A673 (cell line): ENCODE measurements at regions not wholly inside any gene's neighbourhood (a gene's known extent, or its start where the extent isn't known, plus 50 kb on each side); places are given as distances from the start of the nearest gene placed in this dataset.
"Not testable (repeated sequence)": the region's sequence is repeated elsewhere in the genome, so short reads cannot be mapped to it uniquely, and the experiment has no call there.

Source experiments
- BruUV-seq: library from RNA; stranded (reverse); fragments of 400-500 nt; replicated peaks from 2 replicates; lab custom pipeline; 2021; lab: Mats Ljungman, UMichigan
- CTCF ChIA-PET: fragments of 300-600 bp; sonication (Branson Sonifier 250); formaldehyde crosslinking; loops from one replicate; lab custom pipeline; 2022; ENCODE audit warnings: antibody characterized with exemption; lab: Charles Lee
- POLR2A ChIA-PET: fragments of 300-600 bp; sonication (Branson Sonifier 250); formaldehyde crosslinking; loops from one replicate; lab custom pipeline; 2022; ENCODE audit warnings: antibody characterized with exemption; ENCODE audit not compliant: low non-redundant PET; lab: Charles Lee
- DNase-seq: peaks from one replicate; pipeline ENCODE4 v3.0.0-alpha.2; 2015; ENCODE audit warnings: low spot score
- H3K27ac ChIP-seq: fragments of 200-600 bp; sonication (generic); 2 replicates; pipeline ENCODE4 v1.5.1; 2016; ENCODE audit warnings: mixed run types, low read depth, mild to moderate bottlenecking, mixed read lengths, antibody characterized with exemption, low read length; ENCODE audit not compliant: poor library complexity, severe bottlenecking
- H3K27me3 ChIP-seq: fragments of 200-600 bp; sonication (generic); replicated peaks from 2 replicates; pipeline ENCODE4 v1.6.1; 2017; ENCODE audit warnings: mixed run types, low read depth, mild to moderate bottlenecking, mixed read lengths, antibody characterized with exemption, low read length; ENCODE audit not compliant: insufficient read depth, poor library complexity
- H3K36me3 ChIP-seq: fragments of 200-600 bp; sonication (generic); 2 replicates; pipeline ENCODE4 v1.6.1; 2016; ENCODE audit warnings: mixed run types, mild to moderate bottlenecking, mixed read lengths, antibody characterized with exemption, low read length; ENCODE audit not compliant: insufficient read depth, poor library complexity, severe bottlenecking
- H3K4me1 ChIP-seq: fragments of 200-600 bp; sonication (generic); 2 replicates; pipeline ENCODE4 v1.6.1; 2017; ENCODE audit warnings: mixed run types, mild to moderate bottlenecking, mixed read lengths, antibody characterized with exemption, low read length; ENCODE audit not compliant: insufficient read depth, poor library complexity, severe bottlenecking
- H3K4me3 ChIP-seq: fragments of 200-600 bp; sonication (generic); 2 replicates; pipeline ENCODE4 v1.5.1; 2016; ENCODE audit warnings: low read depth, mixed run types, mild to moderate bottlenecking, mixed read lengths, low read length; ENCODE audit not compliant: poor library complexity, severe bottlenecking
- H3K9me3 ChIP-seq: fragments of 200-600 bp; sonication (generic); 2 replicates; pipeline ENCODE4 v1.6.1; 2016; ENCODE audit warnings: mixed run types, low read depth, mild to moderate bottlenecking, mixed read lengths, antibody characterized with exemption, low read length; ENCODE audit not compliant: poor library complexity, severe bottlenecking
- CTCF ChIP-seq: fragments of 300-800, 200-600 bp; sonication (generic); conservative IDR thresholded peaks from 2 replicates; pipeline ENCODE4 v1.5.1; 2017; ENCODE audit warnings: low read depth, mild to moderate bottlenecking, antibody characterized with exemption, low read length, moderate library complexity, mixed read lengths
- EZH2 ChIP-seq: fragments of 200-600 bp; sonication (generic); IDR thresholded peaks from 2 replicates; pipeline ENCODE4 v1.6.1; 2017; ENCODE audit warnings: borderline replicate concordance, low read depth, mild to moderate bottlenecking, mixed read lengths, antibody characterized with exemption, low read length; ENCODE audit not compliant: poor library complexity, severe bottlenecking
- intact Hi-C: fragments of 100-400 bp; cut with micrococcal nuclease; formaldehyde crosslinking; loops from one replicate; pipeline ENCODE4 v1.10.0; 2022; ENCODE audit not compliant: unreplicated experiment

GRCh38 chr2:16973586-16974286, 308.1 kb upstream of the CYRIA start:
- H3K4me3 ChIP-seq: no peak overlapping the region
- H3K9me3 ChIP-seq: no peaks in the 10 kb centered on the region
- H3K27me3 ChIP-seq: no peaks in the 10 kb centered on the region
- ChIA-PET CTCF (no interaction called here), POLR2A (no interaction called here)
- no peaks in the 10 kb centered on the region for H3K4me1 ChIP-seq
- BruUV-seq: no TSS peak
- H3K36me3 ChIP-seq: no peaks in the 10 kb centered on the region
- no peak overlapping the region for H3K27ac ChIP-seq
- TF ChIP-seq CTCF (no peak), EZH2 (no peak)
- intact Hi-C loops: no loop called here
- no peak for DNase-seq

GRCh38 chr2:16972276-16972675, 306.6 kb upstream of the CYRIA start:
- no peak for TF ChIP-seq CTCF
- TF ChIP-seq EZH2: no peak
- H3K27me3 ChIP-seq: no peaks in the 10 kb centered on the region
- no peaks in the 10 kb centered on the region for H3K4me1 ChIP-seq
- no peaks in the 10 kb centered on the region for H3K9me3 ChIP-seq
- ChIA-PET POLR2A (no interaction called here), CTCF (no interaction called here)
- no peak for DNase-seq
- no peak overlapping the region for H3K4me3 ChIP-seq
- no peak overlapping the region for H3K27ac ChIP-seq
- H3K36me3 ChIP-seq: no peaks in the 10 kb centered on the region
- BruUV-seq: no TSS peak
- intact Hi-C loops: no loop called here

- H3K4me3 ChIP-seq: no peak overlapping the region
- intact Hi-C loops: no loop called here
- no peaks in the 10 kb centered on the region for H3K36me3 ChIP-seq
- H3K27me3 ChIP-seq: no peaks in the 10 kb centered on the region
- DNase-seq: no peak
- BruUV-seq: no TSS peak
- TF ChIP-seq EZH2 (no peak), CTCF (no peak)
- CTCF ChIA-PET: no interaction called here
- H3K27ac ChIP-seq: no peak overlapping the region
- H3K9me3 ChIP-seq: no peaks in the 10 kb centered on the region
- POLR2A ChIA-PET: no interaction called here
- no peaks in the 10 kb centered on the region for H3K4me1 ChIP-seq
Measured at GRCh38 chr2:16971722-16972234, 306.1 kb upstream of the CYRIA start.

- POLR2A ChIA-PET, H3K9me3 ChIP-seq, H3K4me1 ChIP-seq, H3K4me3 ChIP-seq, H3K27ac ChIP-seq, intact Hi-C loops, BruUV-seq, H3K36me3 ChIP-seq, CTCF ChIA-PET, DNase-seq, H3K27me3 ChIP-seq: not testable (repeated sequence)
Measured at GRCh38 chr2:16970948-16971347, 305.3 kb upstream of the CYRIA start.
